IMR-90 (cell line): ENCODE measurements at regions not wholly inside any gene's neighbourhood (a gene's known extent, or its start where the extent isn't known, plus 50 kb on each side); places are given as distances from the start of the nearest gene placed in this dataset.

Experiments used
- ATAC-seq: fragments of 200-7000 bp; cut with Tn5 transposase; 2 replicates; pipeline ENCODE4 v1.9.1; 2020; ENCODE audit warnings: low read depth, mild to moderate bottlenecking, moderate library complexity
- BruUV-seq: library from RNA; stranded (reverse); fragments of 400-500 nt; replicated peaks from 2 replicates; lab custom pipeline; 2021; lab: Mats Ljungman, UMichigan
- CTCF ChIA-PET: fragments of 300-600 bp; formaldehyde crosslinking; extraction: SDS; loops from one replicate; lab custom pipeline; 2021; ENCODE audit warnings: antibody characterized with exemption; lab: Yijun Ruan, JAX
- POLR2A ChIA-PET: fragments of 300-600 bp; sonication (Branson Sonifier 250); formaldehyde crosslinking; loops from one replicate; lab custom pipeline; 2022; ENCODE audit warnings: antibody characterized with exemption; ENCODE audit not compliant: unreplicated experiment; lab: Charles Lee
- DNase-seq: peaks from one replicate; pipeline ENCODE4 v3.0.0; 2013
- H2AFZ ChIP-seq: replicated peaks from 2 replicates; pipeline ENCODE3; 2013; ENCODE audit warnings: low read length, mild to moderate bottlenecking; ENCODE audit not compliant: poor library complexity
- H2AK5ac ChIP-seq: 2 replicates; pipeline ENCODE4 v1.6.1; 2013; ENCODE audit warnings: low read depth, low read length, inconsistent platforms
- H2AK9ac ChIP-seq: replicated peaks from 2 replicates; pipeline ENCODE3; 2013; ENCODE audit warnings: mild to moderate bottlenecking, low read depth, low read length, moderate library complexity; ENCODE audit not compliant: poor library complexity
- H2BK120ac ChIP-seq: 2 replicates; pipeline ENCODE4 v1.6.1; 2013; ENCODE audit warnings: low read depth, low read length, inconsistent platforms
- H2BK15ac ChIP-seq: 3 replicates; pipeline ENCODE4 v1.6.1; 2013; ENCODE audit warnings: low read depth, low read length, inconsistent platforms
- H2BK20ac ChIP-seq: 2 replicates; pipeline ENCODE4 v1.6.1; 2013; ENCODE audit warnings: low read depth, mild to moderate bottlenecking, inconsistent platforms, low read length, moderate library complexity
- H2BK5ac ChIP-seq: 2 replicates; pipeline ENCODE4 v1.6.1; 2013; ENCODE audit warnings: mild to moderate bottlenecking, low read depth, low read length, inconsistent platforms; ENCODE audit not compliant: poor library complexity, severe bottlenecking
- H3K14ac ChIP-seq: replicated peaks from 2 replicates; pipeline ENCODE4 v1.6.1; 2013; ENCODE audit warnings: low read depth, low read length, inconsistent platforms
- H3K18ac ChIP-seq: 2 replicates; pipeline ENCODE4 v1.6.1; 2013; ENCODE audit warnings: low read depth, low read length, control low read depth
- H3K23ac ChIP-seq: 2 replicates; pipeline ENCODE4 v1.6.1; 2013; ENCODE audit warnings: low read depth, low read length, inconsistent platforms
- H3K27ac ChIP-seq: 2 replicates; pipeline ENCODE4 v1.5.1; 2013; ENCODE audit warnings: mild to moderate bottlenecking, control low read depth, low read length; ENCODE audit not compliant: insufficient read depth
- H3K27me3 ChIP-seq: 2 replicates; pipeline ENCODE4 v1.6.1; 2013; ENCODE audit warnings: low read length; ENCODE audit not compliant: control insufficient read depth, insufficient read depth
- H3K36me3 ChIP-seq: 2 replicates; pipeline ENCODE4 v1.6.1; 2013; ENCODE audit warnings: low read length, mixed read lengths; ENCODE audit not compliant: control insufficient read depth, insufficient read depth
- H3K4ac ChIP-seq: 2 replicates; pipeline ENCODE4 v1.6.1; 2013; ENCODE audit warnings: low read depth, low read length, inconsistent platforms
- H3K4me1 ChIP-seq: 2 replicates; pipeline ENCODE4 v1.6.1; 2013; ENCODE audit warnings: low read length, mixed read lengths; ENCODE audit not compliant: control insufficient read depth, insufficient read depth
- H3K4me2 ChIP-seq: 2 replicates; pipeline ENCODE4 v1.6.1; 2013; ENCODE audit warnings: low read depth, mild to moderate bottlenecking, control low read depth, low read length, moderate library complexity
- H3K4me3 ChIP-seq: 2 replicates; pipeline ENCODE4 v1.5.1; 2013; ENCODE audit warnings: low read depth, mild to moderate bottlenecking, control low read depth, low read length, moderate library complexity; ENCODE audit not compliant: insufficient read depth
- H3K56ac ChIP-seq: 2 replicates; pipeline ENCODE4 v1.6.1; 2013; ENCODE audit warnings: low read length, inconsistent platforms; ENCODE audit not compliant: insufficient read depth; ENCODE audit errors: extremely low read depth
- H3K79me1 ChIP-seq, 2 experiments: 2 replicates each; pipeline ENCODE4 v1.6.1; 2013; ENCODE audit warnings: low read length in 2 of 2, inconsistent platforms in 1 of 2, low read depth in 1 of 2
- H3K9ac ChIP-seq: 2 replicates; pipeline ENCODE4 v1.6.1; 2013; ENCODE audit warnings: low read depth, low read length, control low read depth
- H3K9me1 ChIP-seq: 2 replicates; pipeline ENCODE4 v1.6.1; 2013; ENCODE audit warnings: low read length, inconsistent platforms; ENCODE audit not compliant: insufficient read depth
- H3K9me3 ChIP-seq: 2 replicates; pipeline ENCODE4 v1.6.1; 2013; ENCODE audit warnings: low read length; ENCODE audit not compliant: control insufficient read depth, insufficient read depth
- H4K20me1 ChIP-seq: 2 replicates; pipeline ENCODE4 v1.6.1; 2013; ENCODE audit warnings: low read length, inconsistent platforms; ENCODE audit not compliant: insufficient read depth
- H4K5ac ChIP-seq: 2 replicates; pipeline ENCODE4 v1.6.1; 2013; ENCODE audit warnings: mild to moderate bottlenecking, low read depth, low read length, control low read depth
- H4K8ac ChIP-seq, 2 experiments: 2 replicates each; pipeline ENCODE4 v1.6.1; 2013; ENCODE audit warnings: low read depth in 2 of 2, low read length in 2 of 2, control low read depth in 1 of 2, inconsistent platforms in 1 of 2
- H4K91ac ChIP-seq: 2 replicates; pipeline ENCODE4 v1.6.1; 2013; ENCODE audit warnings: low read depth, low read length, inconsistent platforms; ENCODE audit not compliant: insufficient read depth
- BHLHE40 ChIP-seq: fragments of 150-350 bp; IDR thresholded peaks from 2 replicates; pipeline ENCODE4 v1.6.1; 2016; ENCODE audit warnings: mild to moderate bottlenecking, low read depth, low read length
- CEBPB ChIP-seq: IDR thresholded peaks from 2 replicates; pipeline ENCODE4 v1.6.1; 2012; ENCODE audit warnings: low read depth, low read length, improper control_type of control experiment
- MAZ ChIP-seq: IDR thresholded peaks from 2 replicates; pipeline ENCODE4 v1.6.1; 2012; ENCODE audit warnings: low read depth, mild to moderate bottlenecking, low read length, improper control_type of control experiment, moderate library complexity, borderline replicate concordance
- MXI1 ChIP-seq: IDR thresholded peaks from 2 replicates; pipeline ENCODE4 v1.6.1; 2012; ENCODE audit warnings: low read depth, mild to moderate bottlenecking, low read length, moderate library complexity, borderline replicate concordance
- POLR2A ChIP-seq: IDR thresholded peaks from 2 replicates; pipeline ENCODE4 v1.6.1; 2012; ENCODE audit warnings: mild to moderate bottlenecking, low read depth, low read length
- RAD21 ChIP-seq: IDR thresholded peaks from 2 replicates; pipeline ENCODE4 v1.6.1; 2012; ENCODE audit warnings: low read length, improper control_type of control experiment
- RCOR1 ChIP-seq: IDR thresholded peaks from 2 replicates; pipeline ENCODE4 v1.6.1; 2012; ENCODE audit warnings: mild to moderate bottlenecking, low read length, improper control_type of control experiment; ENCODE audit not compliant: insufficient replicate concordance
- RFX5 ChIP-seq: IDR thresholded peaks from 2 replicates; pipeline ENCODE4 v1.8.0; 2012; ENCODE audit warnings: low read depth, mild to moderate bottlenecking, low read length, moderate library complexity
- SMC3 ChIP-seq: fragments of 150-350 bp; IDR thresholded peaks from 2 replicates; pipeline ENCODE4 v1.6.1; 2016; ENCODE audit warnings: low read depth, mild to moderate bottlenecking, antibody characterized with exemption, low read length, moderate library complexity
- USF2 ChIP-seq: fragments of 150-350 bp; IDR thresholded peaks from 2 replicates; pipeline ENCODE4 v1.6.1; 2017; ENCODE audit warnings: mild to moderate bottlenecking, antibody characterized with exemption, low read length, low read depth
- WGBS, 2 experiments: methylation state at CpG; one replicate each; pipeline versions ENCODE4 v1.1.5 to v1.1.7; 2013; ENCODE audit warnings: missing lambda C conversion rate in 2 of 2; ENCODE audit not compliant: insufficient read length in 1 of 2; ENCODE audit errors: extremely low coverage in 2 of 2; 5-methylcytosine and 5-hydroxymethylcytosine counted together
- dilution Hi-C: fragments of 300-500 bp; cut with HindIII; formaldehyde crosslinking; loops from one replicate; pipeline ENCODE4 v1.14.3; 2018; ENCODE audit warnings: low sequenced_read_pairs; ENCODE audit not compliant: unreplicated experiment
- in situ Hi-C: fragments of 300-500 bp; cut with MboI; formaldehyde crosslinking; loops from 3 replicates; pipeline ENCODE4 v1.14.3; 2019; ENCODE audit warnings: low sequenced_read_pairs, inconsistent platforms, mixed read lengths
- intact Hi-C: fragments of 100-400 bp; cut with micrococcal nuclease; formaldehyde crosslinking; loops from 2 replicates; pipeline ENCODE4 v1.10.0; 2022
- TF ChIP-seq, protein P1 (sequence below): fragments of 150-350 bp; IDR thresholded peaks from 2 replicates; pipeline ENCODE4 v1.6.1; 2016; ENCODE audit warnings: low read depth, mild to moderate bottlenecking, low read length, moderate library complexity, borderline replicate concordance

DNA sequence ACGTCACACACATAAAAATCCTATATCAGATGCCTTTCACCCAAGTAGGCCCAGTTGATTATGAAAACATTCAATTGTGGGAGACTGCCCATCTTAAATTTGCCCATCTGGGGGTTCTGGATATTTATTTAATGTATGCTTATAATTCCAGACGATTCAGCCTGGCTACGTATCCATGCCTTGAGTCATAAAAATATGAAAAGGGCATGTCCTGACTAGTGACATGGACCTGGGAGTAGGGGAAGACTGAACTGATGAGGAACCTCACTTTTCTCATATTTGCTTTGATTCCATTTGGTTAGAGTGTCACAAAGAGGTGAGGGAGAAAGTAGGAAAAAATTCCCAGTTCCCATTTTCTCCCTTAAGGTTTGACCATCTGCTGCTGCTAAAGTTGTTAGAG is 122.5 kb upstream of the GNAO1 start:
- H4K8ac ChIP-seq: no peak overlapping the region
- H3K14ac ChIP-seq: no peak overlapping the region
- no peak overlapping the region for H2AK9ac ChIP-seq
- no peak overlapping the region for H2AFZ ChIP-seq
- in situ Hi-C loops (no loop called here), intact Hi-C loops (no loop called here), dilution Hi-C loops (no loop called here)
- no peak overlapping the region for H3K9ac ChIP-seq
- BruUV-seq: no TSS peak
- no peaks in the 10 kb centered on the region for H3K4me1 ChIP-seq
- H3K4me3 ChIP-seq: no peak overlapping the region
- H3K56ac ChIP-seq: no peak overlapping the region
- TF ChIP-seq SMC3: no peak
- TF ChIP-seq RFX5: no peak
- no peak for TF ChIP-seq BHLHE40
- no peak for TF ChIP-seq CEBPB
- no peak for TF ChIP-seq MXI1
- no peak for TF ChIP-seq MAZ
- TF ChIP-seq USF2: no peak
- no peak for TF ChIP-seq RCOR1
- no peak for TF ChIP-seq POLR2A
- TF ChIP-seq RAD21: no peak
- TF ChIP-seq, protein P1, sequence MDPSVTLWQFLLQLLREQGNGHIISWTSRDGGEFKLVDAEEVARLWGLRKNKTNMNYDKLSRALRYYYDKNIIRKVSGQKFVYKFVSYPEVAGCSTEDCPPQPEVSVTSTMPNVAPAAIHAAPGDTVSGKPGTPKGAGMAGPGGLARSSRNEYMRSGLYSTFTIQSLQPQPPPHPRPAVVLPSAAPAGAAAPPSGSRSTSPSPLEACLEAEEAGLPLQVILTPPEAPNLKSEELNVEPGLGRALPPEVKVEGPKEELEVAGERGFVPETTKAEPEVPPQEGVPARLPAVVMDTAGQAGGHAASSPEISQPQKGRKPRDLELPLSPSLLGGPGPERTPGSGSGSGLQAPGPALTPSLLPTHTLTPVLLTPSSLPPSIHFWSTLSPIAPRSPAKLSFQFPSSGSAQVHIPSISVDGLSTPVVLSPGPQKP: no peak
- no peak overlapping the region for H3K27ac ChIP-seq
- H4K5ac ChIP-seq: no peak overlapping the region
- no peak overlapping the region for H3K18ac ChIP-seq
- H2AK5ac ChIP-seq: no peak overlapping the region
- no peak overlapping the region for H4K91ac ChIP-seq
- H3K23ac ChIP-seq: no peak overlapping the region
- H3K79me1 ChIP-seq: no peaks in the 10 kb centered on the region
- H2BK20ac ChIP-seq: no peak overlapping the region
- H4K20me1 ChIP-seq: no peaks in the 10 kb centered on the region
- POLR2A ChIA-PET: no interaction called here
- H2BK120ac ChIP-seq: no peak overlapping the region
- H3K4me2 ChIP-seq: no peak overlapping the region
- no peaks in the 10 kb centered on the region for H3K9me1 ChIP-seq
- DNase-seq (no peak), ATAC-seq (no peak)
- H3K36me3 ChIP-seq: no peaks in the 10 kb centered on the region
- H3K27me3 ChIP-seq: no peaks in the 10 kb centered on the region
- no peak overlapping the region for H3K4ac ChIP-seq
- no peaks in the 10 kb centered on the region for H3K9me3 ChIP-seq
- WGBS, 2 experiments: no CpG with 5 or more reads among the region's 3 CpGs
- H2BK5ac ChIP-seq: no peak overlapping the region
- CTCF ChIA-PET: no interaction called here
- H2BK15ac ChIP-seq: no peak overlapping the region
